ENCODE measurements at regions not wholly inside any gene's neighbourhood (a gene's known extent, or its start where the extent isn't known, plus 50 kb on each side); places are given as distances from the start of the nearest gene placed in this dataset.

- no peak overlapping the region for H3K9ac ChIP-seq (ENCODE audit: low read depth, low read length)
- H3K4me3 ChIP-seq (ENCODE audit: low read depth, low read length), result no peak overlapping the region
- H3K27ac ChIP-seq (ENCODE audit: low read depth, low read length), result no peak overlapping the region
- H3K9me3 ChIP-seq (ENCODE audit: control insufficient read depth, insufficient read depth, low read length), result no peaks in the 10 kb centered on the region
- H3K4me1 ChIP-seq (ENCODE audit: control insufficient read depth, insufficient read depth, low read length), result no peaks in the 10 kb centered on the region
- H3K27me3 ChIP-seq (ENCODE audit: control insufficient read depth, insufficient read depth, low read length), result no peaks in the 10 kb centered on the region
- H3K36me3 ChIP-seq (ENCODE audit: control insufficient read depth, insufficient read depth, low read length), result no peaks in the 10 kb centered on the region
These were observed 2567.7 kb upstream of the PCDH20 start for GRCh38 chr13:63983366-63983765.

GRCh38 chr13:63979951-63980350, 2564.3 kb upstream of the PCDH20 start:
- Histone ChIP-seq H3K27me3 (ENCODE audit: control insufficient read depth, insufficient read depth, low read length) (no peaks in the 10 kb centered on the region), H3K9ac (ENCODE audit: low read depth, low read length) (no peak overlapping the region), H3K36me3 (ENCODE audit: control insufficient read depth, insufficient read depth, low read length) (no peaks in the 10 kb centered on the region), H3K4me1 (ENCODE audit: control insufficient read depth, insufficient read depth, low read length) (no peaks in the 10 kb centered on the region), H3K27ac (ENCODE audit: low read depth, low read length) (no peak overlapping the region), H3K4me3 (ENCODE audit: low read depth, low read length) (no peak overlapping the region), H3K9me3 (ENCODE audit: control insufficient read depth, insufficient read depth, low read length) (no peaks in the 10 kb centered on the region)

GRCh38 chr13:63972328-63972727, 2556.7 kb upstream of the PCDH20 start:
- H3K27me3 ChIP-seq (ENCODE audit: control insufficient read depth, insufficient read depth, low read length), result no peaks in the 10 kb centered on the region
- H3K4me1 ChIP-seq (ENCODE audit: control insufficient read depth, insufficient read depth, low read length), result no peaks in the 10 kb centered on the region
- H3K4me3 ChIP-seq (ENCODE audit: low read depth, low read length), result no peak overlapping the region
- H3K9me3 ChIP-seq (ENCODE audit: control insufficient read depth, insufficient read depth, low read length), result no peaks in the 10 kb centered on the region
- no peaks in the 10 kb centered on the region for H3K36me3 ChIP-seq (ENCODE audit: control insufficient read depth, insufficient read depth, low read length)
- no peak overlapping the region for H3K27ac ChIP-seq (ENCODE audit: low read depth, low read length)
- no peak overlapping the region for H3K9ac ChIP-seq (ENCODE audit: low read depth, low read length)

GRCh38 chr13:63954683-63955082, 2539.0 kb upstream of the PCDH20 start:
- H3K4me1 ChIP-seq (ENCODE audit: control insufficient read depth, insufficient read depth, low read length), result no peaks in the 10 kb centered on the region
- no peaks in the 10 kb centered on the region for H3K27me3 ChIP-seq (ENCODE audit: control insufficient read depth, insufficient read depth, low read length)
- no peaks in the 10 kb centered on the region for H3K36me3 ChIP-seq (ENCODE audit: control insufficient read depth, insufficient read depth, low read length)
- no peak overlapping the region for H3K4me3 ChIP-seq (ENCODE audit: low read depth, low read length)
- no peaks in the 10 kb centered on the region for H3K9me3 ChIP-seq (ENCODE audit: control insufficient read depth, insufficient read depth, low read length)
- no peak overlapping the region for H3K27ac ChIP-seq (ENCODE audit: low read depth, low read length)
- H3K9ac ChIP-seq (ENCODE audit: low read depth, low read length), result no peak overlapping the region

- Histone ChIP-seq H3K27me3 (ENCODE audit: control insufficient read depth, insufficient read depth, low read length) (no peaks in the 10 kb centered on the region), H3K9me3 (ENCODE audit: control insufficient read depth, insufficient read depth, low read length) (no peaks in the 10 kb centered on the region), H3K9ac (ENCODE audit: low read depth, low read length) (no peak overlapping the region), H3K36me3 (ENCODE audit: control insufficient read depth, insufficient read depth, low read length) (no peaks in the 10 kb centered on the region), H3K4me1 (ENCODE audit: control insufficient read depth, insufficient read depth, low read length) (no peaks in the 10 kb centered on the region), H3K4me3 (ENCODE audit: low read depth, low read length) (no peak overlapping the region), H3K27ac (ENCODE audit: low read depth, low read length) (no peak overlapping the region)
These were observed 2532.4 kb upstream of the PCDH20 start for GRCh38 chr13:63948045-63948444.

- no peak overlapping the region for H3K4me3 ChIP-seq (ENCODE audit: low read depth, low read length)
- no peak overlapping the region for H3K27ac ChIP-seq (ENCODE audit: low read depth, low read length)
- no peaks in the 10 kb centered on the region for H3K4me1 ChIP-seq (ENCODE audit: control insufficient read depth, insufficient read depth, low read length)
- H3K9ac ChIP-seq (ENCODE audit: low read depth, low read length), result no peak overlapping the region
- no peaks in the 10 kb centered on the region for H3K27me3 ChIP-seq (ENCODE audit: control insufficient read depth, insufficient read depth, low read length)
- no peaks in the 10 kb centered on the region for H3K9me3 ChIP-seq (ENCODE audit: control insufficient read depth, insufficient read depth, low read length)
- no peaks in the 10 kb centered on the region for H3K36me3 ChIP-seq (ENCODE audit: control insufficient read depth, insufficient read depth, low read length)
These were observed 2529.3 kb upstream of the PCDH20 start for GRCh38 chr13:63944911-63945310.

- Histone ChIP-seq H3K27me3 (ENCODE audit: control insufficient read depth, insufficient read depth, low read length) (no peaks in the 10 kb centered on the region), H3K9ac (ENCODE audit: low read depth, low read length) (no peak overlapping the region), H3K4me3 (ENCODE audit: low read depth, low read length) (no peak overlapping the region), H3K27ac (ENCODE audit: low read depth, low read length) (no peak overlapping the region), H3K4me1 (ENCODE audit: control insufficient read depth, insufficient read depth, low read length) (no peaks in the 10 kb centered on the region), H3K36me3 (ENCODE audit: control insufficient read depth, insufficient read depth, low read length) (no peaks in the 10 kb centered on the region), H3K9me3 (ENCODE audit: control insufficient read depth, insufficient read depth, low read length) (no peaks in the 10 kb centered on the region)
These were observed 2526.7 kb upstream of the PCDH20 start for GRCh38 chr13:63942372-63942771.

- Histone ChIP-seq H3K4me1 (ENCODE audit: control insufficient read depth, insufficient read depth, low read length) (no peaks in the 10 kb centered on the region), H3K9ac (ENCODE audit: low read depth, low read length) (no peak overlapping the region), H3K27ac (ENCODE audit: low read depth, low read length) (no peak overlapping the region), H3K36me3 (ENCODE audit: control insufficient read depth, insufficient read depth, low read length) (no peaks in the 10 kb centered on the region), H3K27me3 (ENCODE audit: control insufficient read depth, insufficient read depth, low read length) (no peaks in the 10 kb centered on the region), H3K4me3 (ENCODE audit: low read depth, low read length) (no peak overlapping the region), H3K9me3 (ENCODE audit: control insufficient read depth, insufficient read depth, low read length) (no peaks in the 10 kb centered on the region)
These were observed 2523.2 kb upstream of the PCDH20 start for GRCh38 chr13:63938851-63939250.

- H3K27ac ChIP-seq (ENCODE audit: low read depth, low read length), result no peak overlapping the region
- H3K4me1 ChIP-seq (ENCODE audit: control insufficient read depth, insufficient read depth, low read length), result no peaks in the 10 kb centered on the region
- no peak overlapping the region for H3K4me3 ChIP-seq (ENCODE audit: low read depth, low read length)
- no peaks in the 10 kb centered on the region for H3K27me3 ChIP-seq (ENCODE audit: control insufficient read depth, insufficient read depth, low read length)
- no peaks in the 10 kb centered on the region for H3K36me3 ChIP-seq (ENCODE audit: control insufficient read depth, insufficient read depth, low read length)
- H3K9me3 ChIP-seq (ENCODE audit: control insufficient read depth, insufficient read depth, low read length), result no peaks in the 10 kb centered on the region
- H3K9ac ChIP-seq (ENCODE audit: low read depth, low read length), result no peak overlapping the region
These were observed 2494.9 kb upstream of the PCDH20 start for GRCh38 chr13:63910511-63910910.

- H3K27me3 ChIP-seq (ENCODE audit: control insufficient read depth, insufficient read depth, low read length), result no peaks in the 10 kb centered on the region
- H3K9me3 ChIP-seq (ENCODE audit: control insufficient read depth, insufficient read depth, low read length), result no peaks in the 10 kb centered on the region
- H3K36me3 ChIP-seq (ENCODE audit: control insufficient read depth, insufficient read depth, low read length), result no peaks in the 10 kb centered on the region
- H3K9ac ChIP-seq (ENCODE audit: low read depth, low read length), result no peak overlapping the region
- no peaks in the 10 kb centered on the region for H3K4me1 ChIP-seq (ENCODE audit: control insufficient read depth, insufficient read depth, low read length)
- no peak overlapping the region for H3K27ac ChIP-seq (ENCODE audit: low read depth, low read length)
- no peak overlapping the region for H3K4me3 ChIP-seq (ENCODE audit: low read depth, low read length)
These were observed 2494.2 kb upstream of the PCDH20 start for GRCh38 chr13:63909726-63910375.

- Histone ChIP-seq H3K4me1 (ENCODE audit: control insufficient read depth, insufficient read depth, low read length) (no peaks in the 10 kb centered on the region), H3K27ac (ENCODE audit: low read depth, low read length) (no peak overlapping the region), H3K9me3 (ENCODE audit: control insufficient read depth, insufficient read depth, low read length) (no peaks in the 10 kb centered on the region), H3K4me3 (ENCODE audit: low read depth, low read length) (no peak overlapping the region), H3K9ac (ENCODE audit: low read depth, low read length) (no peak overlapping the region), H3K27me3 (ENCODE audit: control insufficient read depth, insufficient read depth, low read length) (no peaks in the 10 kb centered on the region), H3K36me3 (ENCODE audit: control insufficient read depth, insufficient read depth, low read length) (no peaks in the 10 kb centered on the region)
These were observed 2486.5 kb upstream of the PCDH20 start for GRCh38 chr13:63902141-63902540.

GRCh38 chr13:63901630-63902029, 2486.0 kb upstream of the PCDH20 start:
- no peaks in the 10 kb centered on the region for H3K27me3 ChIP-seq (ENCODE audit: control insufficient read depth, insufficient read depth, low read length)
- H3K4me3 ChIP-seq (ENCODE audit: low read depth, low read length), result no peak overlapping the region
- no peak overlapping the region for H3K9ac ChIP-seq (ENCODE audit: low read depth, low read length)
- no peaks in the 10 kb centered on the region for H3K9me3 ChIP-seq (ENCODE audit: control insufficient read depth, insufficient read depth, low read length)
- no peak overlapping the region for H3K27ac ChIP-seq (ENCODE audit: low read depth, low read length)
- H3K36me3 ChIP-seq (ENCODE audit: control insufficient read depth, insufficient read depth, low read length), result no peaks in the 10 kb centered on the region
- H3K4me1 ChIP-seq (ENCODE audit: control insufficient read depth, insufficient read depth, low read length), result no peaks in the 10 kb centered on the region
